Tibial artery (tissue), 4 donors: ENCODE measurements at regions not wholly inside any gene's neighbourhood (a gene's known extent, or its start where the extent isn't known, plus 50 kb on each side); places are given as distances from the start of the nearest gene placed in this dataset.

Experiments
- DNase-seq, 2 donors: peaks; one replicate each; pipeline ENCODE4 v3.0.0-alpha.2; 2019
- H3K27ac ChIP-seq, 2 donors: fragments of 200-600 bp; sonication (generic) in 1 of 2; 1 replicate in 1 of 2; 2 replicates in 1 of 2; pipeline ENCODE4 v1.5.1; 2018 to 2019; ENCODE audit warnings: mild to moderate bottlenecking in 1 of 2
- H3K27me3 ChIP-seq, 2 donors: fragments of 200-600 bp; sonication (generic) in 1 of 2; one replicate each; pipeline versions ENCODE4 v1.5.1 to v1.6.0; 2016 to 2019
- H3K36me3 ChIP-seq, 3 donors: fragments of 200-600 bp; sonication (generic) in 2 of 3; one replicate each; pipeline ENCODE4 v1.5.1; 2016 to 2019; ENCODE audit warnings: mild to moderate bottlenecking in 2 of 3
- H3K4me1 ChIP-seq, 4 donors: fragments of 200-600 bp; sonication (generic) in 2 of 4; 1 replicate in 3 of 4; 2 replicates in 1 of 4; pipeline ENCODE4 v1.5.1; 2016 to 2019
- H3K4me3 ChIP-seq, 2 donors: fragments of 200-600 bp; sonication (generic) in 1 of 2; 1 replicate in 1 of 2; 2 replicates in 1 of 2; pipeline ENCODE4 v1.5.1; 2018 to 2019; ENCODE audit warnings: mild to moderate bottlenecking in 2 of 2
- H3K9me3 ChIP-seq, 3 donors: fragments of 200-600 bp; sonication (generic) in 1 of 3; one replicate each; pipeline ENCODE4 v1.5.1; 2016 to 2019
- CTCF ChIP-seq, 2 experiments: fragments of 200-600 bp in 1 of 2; fragments of 450-650 bp in 1 of 2; IDR thresholded peaks; one replicate each; pipeline ENCODE4 v1.5.1; 2017 to 2019; ENCODE audit warnings: antibody characterized with exemption in 2 of 2, mild to moderate bottlenecking in 1 of 2, moderate library complexity in 1 of 2
- intact Hi-C: fragments of 100-400 bp; cut with DNase I; formaldehyde crosslinking; loops from one replicate; pipeline ENCODE4 v1.15.0; 2023; ENCODE audit warnings: low total_unique reads

DNA sequence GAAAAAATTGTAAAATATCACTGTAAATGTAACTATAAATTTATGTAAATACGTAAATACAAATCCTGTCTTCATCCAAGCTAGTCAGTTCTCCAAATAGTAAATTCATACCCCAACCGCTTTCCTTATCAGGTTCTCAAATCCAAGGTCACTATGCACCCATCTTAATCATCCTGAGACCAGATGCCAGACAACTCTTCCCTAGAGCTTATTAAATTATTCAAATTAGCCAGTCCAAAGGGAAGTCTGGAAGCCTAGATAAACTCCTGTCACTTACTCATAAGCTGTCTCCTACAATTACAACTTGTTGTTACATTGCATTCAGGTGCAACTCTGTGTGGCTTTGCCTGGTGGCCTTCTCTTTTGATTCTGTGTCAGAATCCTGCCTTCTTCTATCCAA, 836.1 kb upstream of the PCDH20 start:
- no peak for DNase-seq
- intact Hi-C loops: no loop called here
- no peaks in the 10 kb centered on the region for H3K27me3 ChIP-seq

GRCh38 chr13:62250501-62251201, 835.0 kb upstream of the PCDH20 start:
- intact Hi-C loops: no loop called here
- Histone ChIP-seq H3K27me3 (no peaks in the 10 kb centered on the region), H3K4me1 (no peaks in the 10 kb centered on the region), H3K36me3 (no peaks in the 10 kb centered on the region), H3K4me3 (no peak overlapping the region), H3K9me3 (no peaks in the 10 kb centered on the region), H3K27ac (no peak overlapping the region)
- no peak for TF ChIP-seq CTCF (IDR thresholded peaks at IDR 0.05)
- DNase-seq: no peak

More for the DNA sequence above, 836.1 kb upstream of the PCDH20 start:
- Histone ChIP-seq H3K36me3 (no peaks in the 10 kb centered on the region), H3K9me3 (no peaks in the 10 kb centered on the region), H3K27ac (no peak overlapping the region), H3K4me1 (no peaks in the 10 kb centered on the region), H3K4me3 (no peak overlapping the region)
- no peak for TF ChIP-seq CTCF (IDR thresholded peaks at IDR 0.05)

GRCh38 chr13:62246581-62246980, 830.9 kb upstream of the PCDH20 start:
- Histone ChIP-seq H3K36me3 (no peaks in the 10 kb centered on the region), H3K9me3 (no peaks in the 10 kb centered on the region), H3K4me3 (no peak overlapping the region), H3K4me1 (no peaks in the 10 kb centered on the region), H3K27me3 (no peaks in the 10 kb centered on the region), H3K27ac (no peak overlapping the region)
- no peak for DNase-seq
- intact Hi-C loops: no loop called here
- TF ChIP-seq CTCF (IDR thresholded peaks at IDR 0.05): no peak

GRCh38 chr13:62243106-62243505, 827.5 kb upstream of the PCDH20 start:
- H3K27me3 ChIP-seq: no peaks in the 10 kb centered on the region
- no peak overlapping the region for H3K27ac ChIP-seq
- H3K4me1 ChIP-seq: no peaks in the 10 kb centered on the region
- no peaks in the 10 kb centered on the region for H3K36me3 ChIP-seq
- TF ChIP-seq CTCF (IDR thresholded peaks at IDR 0.05): no peak
- intact Hi-C loops: no loop called here
- H3K4me3 ChIP-seq: no peak overlapping the region
- H3K9me3 ChIP-seq: no peaks in the 10 kb centered on the region
- no peak for DNase-seq

DNA sequence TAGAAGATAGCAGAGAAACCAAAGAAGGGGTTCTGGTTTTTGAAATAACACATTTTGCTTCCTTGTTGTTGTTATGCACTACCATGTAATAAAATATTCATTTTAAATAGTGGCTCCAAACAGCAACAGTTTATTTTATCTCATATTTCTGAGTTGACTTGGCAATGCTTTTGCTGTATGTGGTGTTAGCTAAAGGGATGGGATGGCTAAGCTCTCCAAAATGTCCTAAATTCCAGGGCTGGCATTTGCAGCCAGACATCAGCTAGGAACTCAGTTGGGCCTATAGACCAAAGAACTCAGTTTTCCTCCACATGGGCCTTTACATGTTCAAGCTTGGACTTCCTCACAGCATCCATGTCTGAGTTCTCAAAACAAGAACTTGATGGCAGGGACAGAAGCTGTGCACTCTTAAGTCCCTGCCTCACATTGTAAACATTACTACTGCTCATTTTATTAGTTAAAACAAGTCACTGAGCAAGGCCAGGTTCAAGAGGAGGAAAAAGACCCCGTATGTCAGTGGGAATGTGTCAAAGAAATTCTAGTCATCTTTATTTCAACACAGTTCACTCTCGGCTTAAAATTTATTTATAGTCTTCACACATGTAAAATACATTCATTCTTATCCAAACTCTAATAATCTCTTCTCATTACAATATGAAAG, 819.3 kb upstream of the PCDH20 start:
- H3K27me3 ChIP-seq: no peaks in the 10 kb centered on the region
- H3K4me3 ChIP-seq: no peak overlapping the region
- no peak overlapping the region for H3K27ac ChIP-seq
- intact Hi-C loops: no loop called here
- DNase-seq: no peak
- no peak for TF ChIP-seq CTCF (IDR thresholded peaks at IDR 0.05)
- H3K9me3 ChIP-seq: no peaks in the 10 kb centered on the region
- H3K36me3 ChIP-seq: no peaks in the 10 kb centered on the region
- H3K4me1 ChIP-seq: no peaks in the 10 kb centered on the region
